HL-60/S4 (cell line): ENCODE measurements at regions not wholly inside any gene's neighbourhood (a gene's known extent, or its start where the extent isn't known, plus 50 kb on each side); places are given as distances from the start of the nearest gene placed in this dataset.
"Not testable (repeated sequence)": the region's sequence is repeated elsewhere in the genome, so short reads cannot be mapped to it uniquely, and the experiment has no call there.

Experiments used
- in situ Hi-C: fragments of 300-500 bp; cut with MboI; formaldehyde crosslinking; loops from 2 replicates; pipeline ENCODE4 v1.14.3; 2022; ENCODE audit warnings: low sequenced_read_pairs

DNA sequence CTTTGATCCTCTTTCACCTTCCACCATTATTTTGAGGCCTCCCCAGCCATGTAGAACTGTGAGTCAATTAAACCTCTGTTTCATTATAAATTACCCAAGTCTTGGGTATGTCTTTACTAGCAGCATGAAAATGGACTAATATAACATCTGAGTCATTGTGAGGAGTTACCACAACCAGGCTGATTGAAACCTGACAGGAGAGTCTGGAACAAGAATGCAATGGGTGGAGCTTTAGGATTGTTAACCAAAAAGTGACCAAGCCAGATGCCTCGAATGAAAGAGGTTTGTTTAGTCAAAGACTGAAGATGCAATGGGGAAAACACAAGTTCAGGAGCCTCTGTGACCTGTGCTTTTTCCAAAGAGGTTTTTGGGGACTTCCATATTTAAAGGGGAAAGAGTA is 659.0 kb downstream of the SLITRK6 start:
- in situ Hi-C loops: no loop called here

- in situ Hi-C loops: no loop called here
Observed at GRCh38 chr13:85137516-85137915, 661.7 kb downstream of the SLITRK6 start.

- in situ Hi-C loops: no loop called here
Observed at GRCh38 chr13:85132986-85133385, 666.2 kb downstream of the SLITRK6 start.

DNA sequence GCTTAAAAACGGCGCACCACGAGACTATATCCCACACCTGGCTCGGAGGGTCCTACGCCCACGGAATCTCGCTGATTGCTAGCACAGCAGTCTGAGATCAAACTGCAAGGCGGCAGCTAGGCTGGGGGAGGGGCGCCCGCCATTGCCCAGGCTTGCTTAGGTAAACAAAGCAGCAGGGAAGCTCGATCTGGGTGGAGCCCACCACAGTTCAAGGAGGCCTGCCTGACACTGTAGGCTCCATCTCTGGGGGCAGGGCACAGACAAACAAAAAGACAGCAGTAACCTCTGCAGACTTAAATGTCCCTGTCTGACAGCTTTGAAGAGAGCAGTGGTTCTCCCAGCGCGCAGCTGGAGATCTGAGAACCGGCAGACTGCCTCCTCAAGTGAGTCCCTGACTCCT is 675.7 kb downstream of the SLITRK6 start:
- in situ Hi-C loops: not testable (repeated sequence)

GRCh38 chr13:85108356-85108755 is 690.9 kb downstream of the SLITRK6 start:
- in situ Hi-C loops: no loop called here

GRCh38 chr13:85099245-85099644 is 700.0 kb downstream of the SLITRK6 start:
- in situ Hi-C loops: no loop called here

GRCh38 chr13:85095418-85096272 is 703.6 kb downstream of the SLITRK6 start:
- in situ Hi-C loops: no loop called here

DNA sequence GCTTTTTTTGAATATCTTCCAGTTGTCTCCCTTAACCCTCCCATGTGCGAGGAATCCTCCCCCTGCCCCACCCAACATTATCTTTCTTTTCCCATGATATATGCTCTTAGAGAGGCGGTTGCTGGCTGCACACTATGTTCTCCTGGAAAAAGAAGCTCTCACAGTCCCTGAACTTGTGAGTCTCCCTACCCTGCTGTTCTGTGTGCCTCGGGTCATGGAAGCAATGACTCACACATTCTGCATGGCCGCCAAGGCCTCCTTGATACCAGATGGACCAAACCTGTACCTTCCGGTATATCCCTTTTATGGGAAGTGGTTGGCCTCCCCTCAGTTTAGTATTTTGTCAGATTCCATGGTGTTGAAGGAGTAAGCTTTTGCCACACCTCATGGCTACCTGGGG is 705.4 kb downstream of the SLITRK6 start:
- in situ Hi-C loops: no loop called here

DNA sequence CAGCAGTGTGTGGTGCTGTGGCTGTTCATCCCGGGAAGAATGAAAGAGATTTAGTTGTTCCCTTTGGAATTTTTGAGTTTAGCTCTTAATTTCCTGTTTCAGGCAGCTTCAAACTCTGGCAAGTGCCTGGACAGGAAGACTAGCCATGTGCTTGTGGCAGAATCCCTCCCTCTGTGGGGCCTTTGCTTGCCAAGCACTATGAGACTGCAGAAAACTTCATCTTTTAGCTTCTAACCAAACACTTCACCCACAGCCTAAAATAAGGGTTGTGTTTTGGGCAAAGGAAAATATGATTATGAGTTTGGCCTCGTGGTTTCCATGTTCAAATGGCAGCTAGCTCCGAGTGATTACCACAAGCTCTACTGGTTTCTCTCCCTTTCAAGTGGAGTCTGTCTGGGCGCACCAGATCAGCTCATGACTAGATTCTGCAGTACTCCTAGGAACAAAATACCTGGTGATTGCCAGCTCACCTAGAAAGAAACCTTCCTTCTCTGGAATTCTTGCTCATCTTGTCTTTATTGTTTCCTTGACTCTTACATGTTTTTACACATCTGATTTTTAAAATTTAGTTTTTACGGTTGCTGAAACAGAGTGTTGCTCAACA is 707.5 kb downstream of the SLITRK6 start:
- in situ Hi-C loops: no loop called here

DNA sequence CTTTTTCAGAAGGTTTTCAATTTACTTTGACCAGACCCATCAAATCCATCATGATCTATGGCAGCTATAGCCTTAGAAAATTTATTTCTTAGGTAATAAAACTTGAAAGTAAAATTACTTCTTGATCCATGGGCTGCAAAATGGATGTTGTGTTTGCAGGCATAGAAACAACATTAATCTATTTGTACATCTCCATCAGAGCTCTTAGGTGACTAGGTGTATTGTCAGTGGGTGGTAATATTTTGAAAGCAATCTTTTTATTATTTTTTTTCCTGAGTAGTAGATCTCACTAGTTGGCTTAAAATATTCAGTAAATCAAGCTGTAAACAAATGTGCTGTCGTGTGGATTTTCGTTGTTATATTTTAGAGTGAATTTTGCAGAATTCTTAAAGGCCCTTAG is 710.0 kb downstream of the SLITRK6 start:
- in situ Hi-C loops: no loop called here

DNA sequence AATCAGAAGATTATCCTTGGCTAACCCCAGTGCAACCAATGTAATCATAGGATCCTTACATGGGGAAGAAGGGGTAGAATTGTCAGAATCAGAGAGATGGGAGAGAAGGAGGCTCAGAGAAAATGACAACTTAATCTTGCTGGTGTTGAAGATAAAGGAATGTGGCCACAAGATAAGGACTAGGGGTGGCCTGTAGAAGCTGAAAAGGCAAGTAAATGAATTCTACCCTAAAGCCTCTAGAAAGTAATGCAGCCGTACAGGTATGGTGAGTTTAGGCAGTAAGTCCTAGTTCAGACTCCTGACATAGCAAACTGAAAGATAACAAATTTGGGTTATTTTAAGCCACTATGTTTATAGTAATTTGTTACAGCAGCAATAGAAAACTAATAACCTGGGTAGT is 718.5 kb downstream of the SLITRK6 start:
- in situ Hi-C loops: no loop called here

GRCh38 chr13:85076343-85076742 is 722.9 kb downstream of the SLITRK6 start:
- in situ Hi-C loops: no loop called here

DNA sequence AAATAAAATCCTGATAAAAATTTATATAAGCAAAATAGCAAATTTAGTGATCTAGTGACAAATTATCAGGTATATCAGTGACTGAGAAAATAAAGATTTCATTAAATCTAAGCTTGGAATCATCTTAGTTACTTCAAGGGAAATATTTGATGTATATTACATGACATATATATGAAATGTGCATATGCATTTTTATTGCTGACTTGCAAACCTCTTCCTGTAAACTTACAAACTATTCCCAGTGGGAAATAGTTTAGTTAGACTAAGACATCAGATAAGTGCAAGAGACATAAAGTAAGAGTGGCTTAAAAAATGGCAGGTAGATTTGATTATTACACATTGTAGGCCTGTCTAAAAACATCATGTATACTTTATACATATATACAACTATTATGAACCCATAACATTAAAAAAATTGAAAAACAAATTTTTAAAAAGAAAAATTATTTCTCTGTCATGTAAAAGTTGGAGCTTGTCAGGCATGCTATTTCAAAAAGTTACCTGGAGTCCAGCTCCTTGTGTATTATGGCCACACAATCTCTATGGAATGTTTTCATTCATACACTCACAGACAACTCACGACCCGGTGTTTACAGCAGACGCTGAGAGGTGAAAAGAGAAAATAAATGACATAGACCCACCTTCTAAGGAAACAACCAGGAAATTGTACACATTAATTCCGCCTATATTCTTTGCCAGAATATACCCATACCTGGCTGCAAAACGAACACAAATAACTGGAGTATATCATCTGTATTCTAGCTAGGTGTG is 724.5 kb downstream of the SLITRK6 start:
- in situ Hi-C loops: no loop called here

- in situ Hi-C loops: no loop called here
Observed at GRCh38 chr13:85068231-85068630, 731.0 kb downstream of the SLITRK6 start.

GRCh38 chr13:85040215-85040614 is 759.0 kb downstream of the SLITRK6 start:
- in situ Hi-C loops: no loop called here

- in situ Hi-C loops: no loop called here
Observed at GRCh38 chr13:85031771-85032170, 767.4 kb downstream of the SLITRK6 start.

GRCh38 chr13:85028035-85028434 is 771.2 kb downstream of the SLITRK6 start:
- in situ Hi-C loops: no loop called here

GRCh38 chr13:85019121-85019520 is 780.1 kb downstream of the SLITRK6 start:
- in situ Hi-C loops: no loop called here

GRCh38 chr13:85013006-85013405 is 786.2 kb downstream of the SLITRK6 start:
- in situ Hi-C loops: no loop called here

DNA sequence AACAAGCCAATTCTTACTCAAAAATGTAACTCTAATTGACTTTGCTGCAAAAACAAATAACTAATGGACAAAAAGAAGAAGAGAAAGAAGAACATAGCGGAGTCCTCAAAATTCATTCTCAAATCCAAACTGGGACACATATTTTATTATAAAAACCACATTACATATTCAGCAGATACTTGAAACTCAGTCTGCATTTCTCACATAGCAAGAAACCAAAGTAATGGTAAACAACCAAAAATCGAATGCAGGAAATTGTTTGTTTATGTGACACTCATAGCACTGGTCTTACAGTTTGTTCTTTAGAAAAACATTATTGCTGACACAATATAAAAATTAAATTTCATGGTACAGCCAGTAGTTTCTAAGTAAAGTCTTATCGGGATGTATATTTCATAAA is 789.8 kb downstream of the SLITRK6 start:
- in situ Hi-C loops: no loop called here

DNA sequence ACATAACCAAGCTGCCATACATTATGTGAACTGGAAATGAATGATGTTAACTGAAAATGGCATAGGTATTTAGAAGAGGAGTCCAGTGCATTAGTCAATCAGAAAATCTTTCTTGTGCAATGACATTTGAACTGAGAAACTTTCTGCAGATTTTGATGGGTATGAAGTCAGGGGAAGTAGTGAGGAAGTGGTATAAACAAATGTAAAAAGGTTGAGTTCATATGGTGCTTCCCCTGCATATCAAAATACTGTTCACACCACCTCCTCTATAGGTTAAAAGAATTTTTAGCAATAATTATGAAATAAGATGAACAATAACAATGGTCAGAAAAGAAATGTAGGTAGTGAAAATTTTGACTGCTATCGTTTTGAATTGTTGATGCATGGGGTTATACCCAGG is 800.0 kb downstream of the SLITRK6 start:
- in situ Hi-C loops: no loop called here

DNA sequence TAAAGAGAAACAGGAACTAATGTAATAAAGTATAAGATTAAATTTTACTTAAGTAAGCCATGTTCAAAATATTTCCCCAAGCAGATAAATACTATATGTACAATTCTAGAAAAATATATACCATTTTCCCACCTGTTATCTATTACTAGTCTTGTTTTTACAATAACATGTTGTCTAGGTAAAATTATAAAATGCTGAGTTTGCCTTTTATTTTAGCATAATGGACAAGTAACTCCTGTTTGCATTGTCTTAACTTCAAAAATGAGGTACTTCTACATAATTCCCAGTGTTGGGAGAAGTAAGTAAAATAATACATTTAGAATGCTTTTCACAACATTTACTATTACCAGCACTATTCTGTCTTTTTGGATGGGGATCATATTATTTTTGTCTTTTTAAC is 800.5 kb downstream of the SLITRK6 start:
- in situ Hi-C loops: no loop called here
